GM18498 (cell line): ENCODE measurements at regions not wholly inside any gene's neighbourhood (a gene's known extent, or its start where the extent isn't known, plus 50 kb on each side); places are given as distances from the start of the nearest gene placed in this dataset.

Experiments used
- ATAC-seq: cut with Tn5 transposase; IDR thresholded peaks from one replicate; pipeline ENCODE4 v1.9.1; 2021; ENCODE audit warnings: mild to moderate bottlenecking, moderate library complexity; ENCODE audit not compliant: unreplicated experiment

DNA sequence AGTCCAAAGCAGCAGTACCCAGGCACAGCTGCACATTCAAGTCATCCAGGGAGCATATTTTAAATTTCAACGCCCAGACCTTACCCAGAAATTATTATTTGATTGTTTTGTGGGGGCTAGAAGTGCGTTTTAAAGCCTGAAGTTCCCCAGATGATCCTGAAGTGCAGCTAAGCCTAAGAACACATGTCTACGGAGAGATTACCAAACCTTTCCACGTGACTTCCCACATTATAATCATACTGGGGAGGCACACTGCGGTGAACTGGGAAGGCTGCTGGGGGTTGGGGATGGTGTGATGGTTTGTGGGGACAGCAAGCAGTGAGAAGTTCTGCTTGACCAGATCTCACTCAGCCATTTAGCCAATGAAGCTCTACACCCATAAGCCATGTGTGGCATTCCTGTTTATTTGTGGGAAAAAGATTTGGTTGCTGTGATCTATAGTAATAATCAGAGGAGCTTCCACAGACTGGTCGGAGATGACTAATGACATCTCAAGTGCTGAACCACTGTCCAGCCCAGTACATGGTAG lies 93.4 kb upstream of the CDH6 start:
- no peak for ATAC-seq

DNA sequence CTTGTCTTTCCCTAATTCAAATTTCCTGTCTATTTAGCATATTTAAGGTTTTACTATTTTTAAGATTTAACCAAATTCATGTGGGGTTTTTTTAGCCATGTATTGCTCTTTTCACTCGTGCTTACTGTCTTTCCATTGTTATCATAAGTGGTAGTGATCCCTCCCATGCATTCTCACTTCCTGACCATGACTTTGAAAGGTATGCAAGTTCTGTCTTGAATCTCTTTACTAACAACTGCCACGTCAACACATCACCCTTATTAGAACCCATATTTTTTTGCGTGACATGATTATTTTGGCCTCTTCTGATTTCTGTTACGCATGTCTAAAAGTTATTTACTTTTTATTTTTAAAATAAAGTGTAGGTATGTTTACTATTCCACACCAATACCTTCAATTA lies 94.7 kb upstream of the CDH6 start:
- no peak for ATAC-seq

DNA sequence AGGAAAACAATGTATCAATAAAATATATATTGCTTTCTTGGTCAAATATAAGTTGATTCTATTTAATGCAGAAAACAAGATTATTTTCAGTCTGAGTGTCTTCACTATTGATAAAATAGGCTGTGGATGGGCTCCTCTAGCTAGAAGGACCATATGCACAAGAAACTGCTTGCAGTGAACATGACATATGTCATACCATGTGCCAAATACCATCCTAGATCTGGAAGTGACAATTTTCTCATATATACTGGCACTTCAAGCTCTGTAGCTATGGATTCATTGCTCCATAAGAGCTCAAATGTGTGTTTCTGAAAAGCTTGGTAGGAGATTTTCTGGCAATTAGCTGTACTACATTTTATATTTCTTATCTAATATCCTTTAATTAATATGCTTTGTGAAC lies 95.6 kb upstream of the CDH6 start:
- ATAC-seq, result no peak

DNA sequence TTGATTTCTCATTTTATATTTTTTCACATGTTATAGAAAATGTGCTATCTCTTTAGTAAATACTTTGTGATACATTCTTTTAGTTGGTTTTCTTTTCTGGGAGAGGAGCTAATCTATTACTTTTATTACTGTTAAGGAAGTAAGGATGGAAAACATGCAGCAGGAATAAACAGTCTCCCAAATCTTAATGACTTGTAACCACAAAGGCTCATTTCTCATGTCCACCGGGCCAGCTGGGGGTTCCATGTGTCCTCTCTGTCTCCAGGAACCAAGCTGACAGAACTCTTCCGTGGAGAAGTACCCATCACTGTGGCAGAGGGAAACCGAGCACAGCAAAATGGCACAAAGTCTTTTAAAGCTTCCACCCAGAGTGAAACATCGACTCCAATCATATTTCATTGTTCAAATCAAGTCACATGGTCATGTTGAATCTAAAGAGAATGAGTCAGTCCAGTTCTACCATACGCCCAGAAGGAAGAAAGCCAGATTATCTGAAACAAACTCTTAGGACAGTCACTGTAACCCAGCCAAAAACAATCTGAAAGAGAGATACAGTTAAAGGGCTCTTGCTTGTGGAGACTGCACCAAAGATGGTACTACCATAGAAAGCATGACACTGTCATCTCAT lies 97.1 kb upstream of the CDH6 start:
- ATAC-seq, result no peak

DNA sequence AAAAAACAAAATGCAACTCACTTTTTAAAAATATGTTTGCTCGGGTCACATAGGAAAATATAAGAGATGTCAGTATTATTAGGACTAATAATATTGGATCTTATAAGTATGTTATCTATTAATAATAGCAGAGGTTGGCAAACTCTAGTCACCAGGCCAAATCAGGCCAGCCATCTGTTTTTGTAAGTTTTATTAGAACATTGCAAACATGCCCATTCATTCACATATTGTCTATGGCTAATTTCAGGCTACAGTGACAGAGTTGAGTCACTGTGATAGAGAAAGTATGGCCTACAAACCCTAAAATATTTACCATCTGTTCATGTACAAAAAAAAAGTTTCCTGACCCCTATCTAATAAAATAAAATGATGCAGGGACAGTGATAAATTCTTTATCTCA lies 97.7 kb upstream of the CDH6 start:
- no peak for ATAC-seq

DNA sequence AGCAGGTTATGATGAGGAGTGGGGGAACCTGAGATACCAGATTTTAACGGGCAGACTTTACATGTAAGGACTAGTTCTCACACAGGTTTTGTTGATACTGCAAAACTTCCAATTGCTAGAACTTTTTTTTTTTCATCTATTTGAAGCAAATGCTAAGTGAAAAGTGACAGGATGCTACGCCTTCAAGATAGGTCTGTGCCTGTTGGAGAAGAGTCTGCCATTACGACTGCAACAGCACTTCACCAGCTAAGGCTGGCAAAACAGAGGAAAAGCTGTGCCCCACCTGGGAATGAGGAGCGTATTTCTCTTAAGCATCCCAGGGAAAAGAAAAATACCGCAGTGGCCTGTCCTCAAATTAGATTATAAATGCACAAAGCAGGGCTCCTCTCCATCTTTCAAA lies 102.0 kb upstream of the CDH6 start:
- ATAC-seq, result no peak

DNA sequence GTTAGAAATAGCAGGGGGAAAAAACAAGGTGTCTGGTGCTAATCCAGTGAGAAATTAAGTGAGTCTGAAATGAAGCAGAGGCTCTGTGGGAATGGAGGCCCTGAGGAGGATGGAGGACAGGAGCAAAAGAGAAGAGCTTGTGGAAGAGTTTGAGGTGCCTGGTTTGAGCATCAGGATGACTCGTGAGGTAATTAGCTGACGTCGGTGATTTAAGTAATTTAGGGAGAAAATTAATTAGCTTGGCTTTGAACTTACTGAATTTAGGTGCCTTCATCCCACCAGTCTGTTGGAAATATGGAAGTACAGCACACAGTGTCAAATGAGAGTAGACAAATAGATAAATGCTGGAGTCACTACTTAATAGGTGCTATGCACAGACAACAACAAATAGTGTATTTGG lies 103.0 kb upstream of the CDH6 start:
- no peak for ATAC-seq

DNA sequence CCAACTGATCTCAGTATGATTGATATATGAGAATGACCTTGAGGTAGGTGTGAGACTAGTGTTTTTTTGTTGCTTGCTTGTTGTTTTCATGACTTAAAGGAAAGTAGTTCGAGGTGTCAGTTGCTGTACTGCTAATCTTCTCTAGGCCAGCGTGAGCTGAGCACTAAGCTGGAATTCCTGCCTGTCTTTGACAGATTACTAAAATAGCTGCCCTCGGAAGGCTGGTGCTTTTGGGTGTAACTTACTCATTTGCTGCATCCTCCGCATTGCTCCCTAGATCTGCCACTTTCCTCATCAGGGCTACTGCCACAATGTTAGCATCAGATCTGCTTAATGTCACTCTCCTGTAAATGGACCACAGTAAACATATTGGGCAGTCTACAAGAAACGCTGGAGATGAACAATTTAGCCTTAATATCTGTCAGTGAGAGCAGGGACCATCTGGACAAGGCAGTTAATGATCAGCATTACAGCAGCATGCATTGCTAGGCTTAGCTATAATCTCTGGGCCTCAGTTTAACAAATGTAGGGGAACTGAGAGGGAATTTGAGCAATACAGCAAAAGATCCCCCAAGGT lies 106.6 kb upstream of the CDH6 start:
- no peak for ATAC-seq

DNA sequence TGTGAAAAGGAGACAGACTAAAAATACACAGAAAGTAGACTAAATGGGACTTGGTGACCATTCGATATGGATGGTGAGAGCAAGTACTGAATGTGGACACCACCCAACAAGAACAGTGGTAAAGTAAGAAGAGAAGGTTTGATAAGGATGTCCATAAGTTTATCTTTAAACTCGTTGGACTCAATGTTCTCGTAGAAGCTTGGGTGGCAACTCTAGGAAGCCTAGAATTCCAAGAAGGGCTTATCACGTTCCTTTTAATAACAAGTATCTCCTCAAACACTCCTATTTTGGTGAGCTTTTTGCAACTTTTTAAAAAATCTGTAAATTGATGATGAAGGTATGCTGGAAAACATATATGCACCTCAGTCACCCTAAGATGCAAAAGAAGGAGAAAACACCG lies 108.6 kb upstream of the CDH6 start:
- no peak for ATAC-seq

DNA sequence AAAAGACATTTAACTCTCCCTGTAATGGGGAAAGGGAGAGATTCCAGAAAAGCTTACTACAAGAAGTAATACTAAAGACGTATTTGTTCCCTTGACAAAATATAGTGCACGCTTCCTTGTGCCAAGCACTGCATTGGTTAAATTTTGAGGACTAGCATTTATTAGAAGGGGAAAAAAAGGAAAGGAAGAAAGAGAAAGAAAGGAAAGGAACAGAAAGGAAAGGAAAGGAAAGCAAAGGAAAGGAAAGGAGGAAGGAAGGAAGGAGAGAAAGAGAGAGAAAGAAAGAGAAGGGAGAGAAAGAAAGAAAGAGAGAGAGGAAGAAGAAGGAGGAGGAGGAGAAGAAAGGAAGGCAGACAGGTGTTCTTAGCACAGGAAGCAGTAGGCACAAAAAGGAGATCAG lies 110.1 kb upstream of the CDH6 start:
- ATAC-seq, result no peak

DNA sequence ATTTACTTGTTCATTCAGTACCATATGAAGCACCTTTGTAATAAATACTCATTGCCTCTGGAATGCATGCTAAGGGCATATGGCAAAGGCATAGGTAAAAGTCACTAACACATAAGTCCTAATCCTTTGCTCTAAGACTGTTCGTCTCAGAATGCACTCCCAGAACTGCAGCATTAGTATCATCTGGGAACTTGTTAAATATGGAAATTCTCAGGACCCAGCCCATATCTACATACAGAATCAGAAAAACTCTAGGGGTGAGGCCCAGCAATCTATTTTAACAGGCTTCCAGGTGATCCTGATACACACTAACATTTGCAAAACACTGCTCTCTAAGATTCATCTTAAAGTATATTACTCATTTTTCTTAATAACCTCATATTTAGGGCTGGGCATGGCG lies 113.8 kb upstream of the CDH6 start:
- no peak for ATAC-seq

DNA sequence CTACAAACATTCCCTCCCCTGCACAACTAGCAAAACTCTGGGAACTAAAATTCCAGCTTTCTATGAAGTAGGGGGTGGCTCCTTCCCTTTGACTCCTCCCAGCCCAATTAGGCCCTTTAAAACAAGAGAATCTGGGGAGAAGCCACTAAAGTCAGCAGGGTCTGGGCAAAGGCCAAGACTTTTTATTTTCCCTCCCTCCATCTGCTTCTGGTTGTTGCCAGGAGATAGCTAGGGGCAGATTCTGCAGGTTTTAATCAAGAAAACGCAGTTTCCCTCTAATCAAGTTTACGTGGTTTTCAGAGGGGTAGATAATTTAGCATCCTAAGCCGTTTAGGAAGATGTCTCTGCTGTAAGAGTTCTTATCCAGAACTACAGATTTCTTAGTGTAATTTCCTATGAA lies 114.5 kb upstream of the CDH6 start:
- no peak for ATAC-seq

DNA sequence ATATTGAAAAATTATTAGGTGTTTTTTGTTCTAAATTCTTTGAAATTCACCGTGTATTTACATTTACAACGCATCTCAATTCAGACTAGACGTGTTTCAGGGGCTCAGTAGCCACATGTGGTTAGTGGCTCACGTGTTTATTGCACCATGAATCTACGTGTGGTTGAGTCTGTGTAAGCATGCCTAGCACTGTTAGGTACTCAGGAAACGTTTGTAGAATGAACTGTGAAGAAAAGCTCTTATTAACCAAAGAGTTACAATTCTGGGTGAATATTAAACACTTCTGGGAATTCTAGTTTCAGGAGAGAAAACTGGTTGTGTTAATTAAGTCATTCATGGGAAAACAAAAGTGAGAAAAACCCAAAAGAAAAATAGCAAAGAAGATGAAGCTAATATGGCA lies 117.5 kb upstream of the CDH6 start:
- ATAC-seq, result no peak

DNA sequence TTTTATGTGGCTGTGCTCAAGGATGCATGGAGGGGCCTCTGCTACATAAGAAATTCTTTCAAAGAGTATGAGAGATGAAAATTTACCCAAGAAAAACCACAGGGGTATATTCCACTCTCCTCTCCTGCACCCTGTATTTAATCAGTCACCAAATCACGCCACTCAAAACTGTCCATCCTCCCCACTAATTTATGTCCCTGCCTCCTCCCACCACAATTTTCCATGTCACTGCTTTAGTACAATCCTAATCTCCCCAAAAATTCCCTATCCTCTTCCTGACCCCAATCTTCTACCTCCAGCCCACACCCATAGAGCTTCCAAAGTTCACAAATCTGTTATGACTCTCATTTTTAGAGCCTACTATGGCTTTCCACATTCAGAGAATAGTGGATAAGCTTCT lies 125.2 kb upstream of the CDH6 start:
- ATAC-seq, result no peak

DNA sequence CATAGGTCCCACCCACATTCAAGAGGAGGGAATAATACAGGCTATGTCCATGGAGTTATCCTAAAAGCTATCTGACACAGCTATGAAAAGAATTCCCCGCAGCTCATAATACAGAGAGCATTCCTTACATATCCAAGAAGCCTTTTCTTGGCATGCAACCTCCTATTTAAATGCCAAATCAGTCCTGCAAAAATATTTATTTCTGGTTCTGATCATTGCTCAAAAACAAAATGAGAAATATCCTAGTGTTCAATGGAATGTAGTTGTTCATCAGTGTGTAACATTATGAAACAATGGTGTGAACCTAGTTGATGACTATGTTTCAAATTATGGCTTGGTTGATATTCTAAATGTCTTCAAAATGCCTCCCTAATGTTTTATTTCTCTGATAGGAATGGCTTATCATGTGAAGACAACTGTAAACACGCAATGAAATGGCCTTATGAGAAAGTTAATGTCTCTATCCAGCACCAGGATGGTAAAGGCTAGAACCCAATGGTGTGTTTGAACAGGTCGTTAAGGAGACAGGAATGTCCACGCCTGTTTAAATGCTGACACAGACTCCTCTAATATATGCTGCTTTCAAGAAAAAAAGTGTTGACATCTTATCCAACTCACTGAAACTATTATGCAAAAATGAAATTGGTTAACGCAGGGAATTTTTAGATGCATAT lies 126.7 kb upstream of the CDH6 start:
- ATAC-seq, result no peak

DNA sequence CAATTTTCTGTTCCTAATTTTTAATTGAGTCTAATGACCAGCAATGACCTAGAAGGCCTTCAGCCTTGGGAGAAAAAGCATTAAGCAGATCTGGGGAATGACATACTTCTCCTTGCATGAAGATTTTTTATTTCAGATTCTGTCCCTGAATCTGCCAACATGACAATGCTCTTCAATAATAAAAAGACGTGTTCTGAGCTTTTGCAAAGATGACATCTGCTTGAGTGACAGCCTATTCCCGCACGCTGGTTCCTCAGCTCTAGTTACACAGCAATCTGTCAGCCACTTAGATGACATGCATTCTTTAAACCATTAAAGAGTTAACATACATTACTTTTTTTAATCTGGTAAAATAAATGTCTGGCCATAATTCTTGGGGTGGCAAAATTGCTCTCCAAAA lies 129.3 kb upstream of the CDH6 start:
- ATAC-seq, result no peak

DNA sequence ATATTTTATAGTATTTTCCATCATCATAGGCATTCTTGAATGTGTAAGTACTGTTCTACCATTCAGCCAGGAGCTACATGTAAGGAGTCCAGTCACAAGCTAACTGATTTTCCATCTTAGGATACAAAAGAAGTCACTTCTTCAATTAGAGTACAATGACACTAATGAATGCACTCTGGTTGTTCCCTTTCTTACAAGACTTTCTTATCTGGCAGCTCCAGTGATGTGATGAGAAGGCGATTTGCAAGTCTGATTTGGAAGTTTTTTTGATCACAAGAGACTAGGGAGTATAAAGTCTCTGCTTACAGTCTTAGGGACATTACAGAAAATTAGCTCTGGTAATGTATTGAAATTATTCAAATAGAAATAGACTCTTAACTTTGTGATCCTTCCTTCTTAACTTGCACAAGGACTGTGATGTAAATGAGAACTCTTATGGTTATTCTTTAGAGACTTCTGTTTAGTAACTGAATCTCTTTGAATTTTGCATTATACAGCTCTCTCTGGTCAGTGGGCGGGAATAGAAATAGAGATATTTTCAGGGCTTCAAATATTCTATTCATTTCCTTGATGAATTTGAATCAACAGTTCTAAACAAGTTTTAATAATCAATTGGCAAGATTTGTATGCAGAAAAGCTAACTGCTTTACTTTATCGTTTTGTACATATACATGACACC lies 130.4 kb upstream of the CDH6 start:
- no peak for ATAC-seq

DNA sequence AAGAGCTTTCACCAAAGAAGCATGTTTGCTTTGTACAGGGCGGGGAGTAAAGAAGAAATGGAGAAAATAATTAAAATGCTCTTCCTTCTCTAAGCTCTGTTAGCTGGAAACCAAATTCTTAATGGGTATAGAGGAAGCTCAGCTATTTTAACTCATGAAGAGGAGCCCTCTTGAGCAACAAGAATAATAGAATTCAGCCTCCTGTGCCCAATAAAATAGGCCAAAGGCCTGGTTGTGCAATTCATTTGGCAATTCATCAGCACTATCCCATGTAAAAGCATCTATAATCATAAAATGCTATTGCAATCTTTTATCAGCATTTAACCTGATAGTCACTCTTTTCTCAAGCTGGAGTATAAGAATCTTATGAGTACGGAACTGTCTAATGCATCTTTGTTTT lies 133.6 kb upstream of the CDH6 start:
- ATAC-seq, result no peak

DNA sequence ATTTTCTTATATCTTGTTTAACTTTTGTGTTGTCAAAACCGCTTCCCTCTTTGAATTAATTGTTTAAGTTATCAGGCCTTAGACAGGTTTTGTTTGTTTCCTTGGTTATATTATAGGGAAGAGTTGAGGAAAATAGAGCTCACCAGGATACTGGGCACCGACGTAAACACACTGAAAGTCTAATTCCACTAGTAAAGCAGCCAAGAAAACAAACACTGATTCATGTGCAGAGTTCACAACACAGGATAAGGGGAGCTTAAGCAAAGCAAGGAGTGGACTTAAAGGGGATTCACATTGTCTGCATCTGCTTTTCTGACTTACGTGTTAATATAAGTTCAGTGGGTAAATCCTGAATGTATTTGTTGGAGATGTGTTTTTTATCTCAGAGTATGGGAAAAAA lies 139.0 kb upstream of the CDH6 start:
- no peak for ATAC-seq

DNA sequence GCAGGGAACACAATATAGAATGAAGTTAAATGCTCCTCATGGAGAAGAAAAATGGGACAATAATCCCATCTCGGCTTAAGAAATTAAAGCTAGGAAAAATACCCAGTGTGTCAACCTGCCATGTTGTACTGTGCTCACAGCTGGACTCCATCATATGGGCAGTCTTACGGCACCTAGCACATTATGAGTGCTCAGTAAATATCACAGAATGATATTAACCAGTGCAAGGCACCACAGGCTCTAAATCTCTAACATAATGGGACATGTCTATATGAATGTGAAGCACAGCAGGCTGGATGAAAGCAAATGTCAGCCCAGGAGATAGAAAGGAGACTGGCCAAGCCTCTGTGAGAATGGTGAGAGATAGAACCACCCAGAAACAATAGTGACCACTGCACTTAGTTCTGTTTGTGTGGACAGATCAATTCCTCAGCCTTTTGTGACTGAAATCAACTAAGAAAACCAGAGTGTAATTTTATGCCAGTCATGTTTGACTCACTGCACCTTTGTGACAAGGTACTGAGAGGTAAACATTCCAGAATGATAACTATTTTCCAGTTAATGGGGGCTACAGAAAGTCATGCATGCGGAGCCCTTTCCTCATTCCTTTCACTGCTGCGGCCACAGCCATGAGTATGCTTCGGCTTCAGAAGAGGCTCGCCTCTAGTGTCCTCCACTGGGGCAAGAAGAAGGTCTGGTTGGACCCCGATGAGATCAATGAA lies 140.4 kb upstream of the CDH6 start:
- no peak for ATAC-seq

DNA sequence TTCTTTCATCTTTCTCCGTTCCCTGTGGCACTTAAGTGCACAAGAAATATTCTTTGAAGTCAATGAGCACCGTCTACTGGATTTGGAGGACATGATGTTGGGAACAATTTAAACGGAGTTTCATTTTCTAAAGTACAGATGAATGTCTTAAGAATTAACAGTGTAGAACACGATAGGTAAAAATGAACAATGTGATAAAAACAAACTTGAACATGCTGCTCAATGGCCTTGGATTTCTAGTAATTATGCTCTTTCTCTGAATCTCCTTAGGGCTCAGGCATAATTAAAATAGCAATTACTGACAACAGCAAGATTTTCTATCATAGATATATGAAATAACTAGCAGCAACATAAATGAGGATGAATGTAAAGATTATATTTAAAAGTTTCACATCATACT lies 142.2 kb upstream of the CDH6 start:
- ATAC-seq, result no peak
